ENCODE measurements at regions not wholly inside any gene's neighbourhood (a gene's known extent, or its start where the extent isn't known, plus 50 kb on each side); places are given as distances from the start of the nearest gene placed in this dataset.

DNA sequence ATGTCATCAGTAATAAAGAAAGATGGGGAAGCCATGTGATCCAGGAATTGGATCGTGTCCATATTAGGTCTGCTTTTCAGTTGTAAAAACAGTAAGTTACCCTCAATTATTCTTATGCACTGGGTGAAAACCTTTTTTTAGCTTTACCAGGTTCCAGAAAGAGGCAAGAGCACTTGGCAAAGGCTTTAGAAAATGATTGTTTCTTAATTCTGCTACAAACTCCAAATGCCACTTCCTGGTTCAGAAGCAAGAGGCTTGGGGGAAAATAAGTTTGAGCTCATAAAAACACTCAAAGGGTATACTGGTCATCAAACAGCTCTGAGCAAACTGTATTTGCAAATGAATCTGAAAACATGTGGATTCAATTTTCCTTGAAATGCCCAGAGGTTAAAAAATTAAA, 615.6 kb downstream of the EBF1 start:
- Histone ChIP-seq H3K4me2 (ENCODE audit: unreplicated experiment) (peak overlapping the region; percentile 13), H3K9me2 (ENCODE audit: insufficient read depth) (no peaks in the 10 kb centered on the region), H3K79me2 (ENCODE audit: insufficient read depth) (no peaks in the 10 kb centered on the region), H4K20me1 (ENCODE audit: insufficient read depth) (no peaks in the 10 kb centered on the region), H3K27ac (peak overlapping the region; percentile 31), H3K9me3 (ENCODE audit: low read depth) (no peaks in the 10 kb centered on the region), H3K4me3 (no peak overlapping the region), H2AFZ (peak overlapping the region; percentile 57), H3K4me1 (ENCODE audit: insufficient read depth) (peaks cover 54% of the 10 kb centered on the region), H3F3A (ENCODE audit: insufficient read depth) (peaks cover 33% of the 10 kb centered on the region), H3K9ac (0 out of 2 replicates have a peak overlapping the region, but pooled peaks have one; percentile 18), H3K36me3 (ENCODE audit: low read depth) (no peaks in the 10 kb centered on the region), H3K27me3 (replicated peaks; ENCODE audit: insufficient read depth) (no peaks in the 10 kb centered on the region)
- peak; percentile 65 for DNase-seq
- TF ChIP-seq EZH2phosphoT487 (IDR thresholded peaks at IDR 0.05; ENCODE audit: insufficient read depth, low read depth): no peak
- TF ChIP-seq EZH2 (IDR thresholded peaks at IDR 0.05; ENCODE audit: insufficient read depth, poor library complexity, severe bottlenecking): no peak
- in situ Hi-C loops (cut with MboI): no loop called here
- 5 to 14% methylated on average over 1 of the region's 1 CpG for WGBS, 2 experiments (ENCODE audit: low coverage in 1 of 2, low lambda C conversion rate in 2 of 2, missing lambda C conversion rate in 2 of 2)

- Histone ChIP-seq H3K27ac (no peak overlapping the region), H3K36me3 (ENCODE audit: low read depth) (no peaks in the 10 kb centered on the region), H2AFZ (no peak overlapping the region), H3K9ac (no peak overlapping the region), H3F3A (ENCODE audit: insufficient read depth) (peaks cover 33% of the 10 kb centered on the region), H3K27me3 (replicated peaks; ENCODE audit: insufficient read depth) (no peaks in the 10 kb centered on the region), H3K4me3 (no peak overlapping the region), H4K20me1 (ENCODE audit: insufficient read depth) (no peaks in the 10 kb centered on the region), H3K4me1 (ENCODE audit: insufficient read depth) (peaks cover 54% of the 10 kb centered on the region), H3K79me2 (ENCODE audit: insufficient read depth) (no peaks in the 10 kb centered on the region), H3K4me2 (ENCODE audit: unreplicated experiment) (no peak overlapping the region), H3K9me3 (ENCODE audit: low read depth) (no peaks in the 10 kb centered on the region), H3K9me2 (ENCODE audit: insufficient read depth) (no peaks in the 10 kb centered on the region)
- TF ChIP-seq EZH2phosphoT487 (IDR thresholded peaks at IDR 0.05; ENCODE audit: insufficient read depth, low read depth) (no peak), EZH2 (IDR thresholded peaks at IDR 0.05; ENCODE audit: insufficient read depth, poor library complexity, severe bottlenecking) (no peak)
- no peak for DNase-seq
- 86 to 87% methylated on average over 6 of the region's 6 CpGs for WGBS, 2 experiments (ENCODE audit: low coverage in 1 of 2, low lambda C conversion rate in 2 of 2, missing lambda C conversion rate in 2 of 2)
- in situ Hi-C loops (cut with MboI): no loop called here
These were observed 616.3 kb downstream of the EBF1 start for GRCh38 chr5:158483281-158483860.

GRCh38 chr5:158482125-158482524, 617.6 kb downstream of the EBF1 start:
- Histone ChIP-seq H3F3A (ENCODE audit: insufficient read depth) (peaks cover 32% of the 10 kb centered on the region), H3K9me3 (ENCODE audit: low read depth) (no peaks in the 10 kb centered on the region), H3K36me3 (ENCODE audit: low read depth) (no peaks in the 10 kb centered on the region), H2AFZ (no peak overlapping the region), H4K20me1 (ENCODE audit: insufficient read depth) (no peaks in the 10 kb centered on the region), H3K9me2 (ENCODE audit: insufficient read depth) (no peaks in the 10 kb centered on the region), H3K4me3 (no peak overlapping the region), H3K79me2 (ENCODE audit: insufficient read depth) (no peaks in the 10 kb centered on the region), H3K9ac (no peak overlapping the region), H3K27ac (no peak overlapping the region), H3K4me2 (ENCODE audit: unreplicated experiment) (no peak overlapping the region), H3K4me1 (ENCODE audit: insufficient read depth) (peaks cover 51% of the 10 kb centered on the region), H3K27me3 (replicated peaks; ENCODE audit: insufficient read depth) (no peaks in the 10 kb centered on the region)
- in situ Hi-C loops (cut with MboI): no loop called here
- WGBS, 2 experiments (ENCODE audit: low coverage in 1 of 2, low lambda C conversion rate in 2 of 2, missing lambda C conversion rate in 2 of 2): 10 to 14% methylated on average over 2 of the region's 2 CpGs
- TF ChIP-seq EZH2phosphoT487 (IDR thresholded peaks at IDR 0.05; ENCODE audit: insufficient read depth, low read depth) (no peak), EZH2 (IDR thresholded peaks at IDR 0.05; ENCODE audit: insufficient read depth, poor library complexity, severe bottlenecking) (no peak)
- DNase-seq: peak; percentile 69

GRCh38 chr5:158478139-158478538, 619.2 kb upstream of the CLINT1 start:
- 81 to 91% methylated on average over 6 of the region's 6 CpGs for WGBS, 2 experiments (ENCODE audit: low coverage in 1 of 2, low lambda C conversion rate in 2 of 2, missing lambda C conversion rate in 2 of 2)
- no peak overlapping the region for H3K4me2 ChIP-seq (ENCODE audit: unreplicated experiment)
- in situ Hi-C loops (cut with MboI): no loop called here
- H3K27ac ChIP-seq: no peak overlapping the region
- no peaks in the 10 kb centered on the region for H3K9me2 ChIP-seq (ENCODE audit: insufficient read depth)
- no peak overlapping the region for H3K4me3 ChIP-seq
- no peaks in the 10 kb centered on the region for H3K36me3 ChIP-seq (ENCODE audit: low read depth)
- H4K20me1 ChIP-seq (ENCODE audit: insufficient read depth): no peaks in the 10 kb centered on the region
- no peak for DNase-seq
- H3K4me1 ChIP-seq (ENCODE audit: insufficient read depth): peaks cover 12% of the 10 kb centered on the region
- H2AFZ ChIP-seq: no peak overlapping the region
- no peaks in the 10 kb centered on the region for H3K27me3 ChIP-seq (replicated peaks; ENCODE audit: insufficient read depth)
- no peaks in the 10 kb centered on the region for H3K9me3 ChIP-seq (ENCODE audit: low read depth)
- H3K79me2 ChIP-seq (ENCODE audit: insufficient read depth): no peaks in the 10 kb centered on the region
- H3K9ac ChIP-seq: no peak overlapping the region
- TF ChIP-seq EZH2phosphoT487 (IDR thresholded peaks at IDR 0.05; ENCODE audit: insufficient read depth, low read depth): no peak
- H3F3A ChIP-seq (ENCODE audit: insufficient read depth): peaks cover 12% of the 10 kb centered on the region; the same call in 1 of the 2 replicates

GRCh38 chr5:158477214-158477613, 618.3 kb upstream of the CLINT1 start:
- no peaks in the 10 kb centered on the region for H3K27me3 ChIP-seq (replicated peaks; ENCODE audit: insufficient read depth)
- H3K9me2 ChIP-seq (ENCODE audit: insufficient read depth): no peaks in the 10 kb centered on the region
- H3K27ac ChIP-seq: no peak overlapping the region
- H3K36me3 ChIP-seq (ENCODE audit: low read depth): no peaks in the 10 kb centered on the region
- no peak overlapping the region for H2AFZ ChIP-seq
- H3K4me3 ChIP-seq: no peak overlapping the region
- no peaks in the 10 kb centered on the region for H4K20me1 ChIP-seq (ENCODE audit: insufficient read depth)
- H3K79me2 ChIP-seq (ENCODE audit: insufficient read depth): no peaks in the 10 kb centered on the region
- TF ChIP-seq EZH2phosphoT487 (IDR thresholded peaks at IDR 0.05; ENCODE audit: insufficient read depth, low read depth): no peak
- no peaks in the 10 kb centered on the region for H3K9me3 ChIP-seq (ENCODE audit: low read depth)
- H3K9ac ChIP-seq: no peak overlapping the region
- no peak overlapping the region for H3K4me2 ChIP-seq (ENCODE audit: unreplicated experiment)
- WGBS, 2 experiments (ENCODE audit: low coverage in 1 of 2, low lambda C conversion rate in 2 of 2, missing lambda C conversion rate in 2 of 2): 93% methylated on average over 3 of the region's 3 CpGs
- peaks cover 5% of the 10 kb centered on the region; the same call in 1 of the 2 replicates for H3K4me1 ChIP-seq (ENCODE audit: insufficient read depth)
- in situ Hi-C loops (cut with MboI): no loop called here
- peaks cover 9% of the 10 kb centered on the region; the same call in 1 of the 2 replicates for H3F3A ChIP-seq (ENCODE audit: insufficient read depth)
- DNase-seq: no peak

All from GM23248 (cell line).